ENCODE measurements at regions not wholly inside any gene's neighbourhood (a gene's known extent, or its start where the extent isn't known, plus 50 kb on each side); places are given as distances from the start of the nearest gene placed in this dataset.
"Not testable (repeated sequence)": the region's sequence is repeated elsewhere in the genome, so short reads cannot be mapped to it uniquely, and the experiment has no call there.

DNA sequence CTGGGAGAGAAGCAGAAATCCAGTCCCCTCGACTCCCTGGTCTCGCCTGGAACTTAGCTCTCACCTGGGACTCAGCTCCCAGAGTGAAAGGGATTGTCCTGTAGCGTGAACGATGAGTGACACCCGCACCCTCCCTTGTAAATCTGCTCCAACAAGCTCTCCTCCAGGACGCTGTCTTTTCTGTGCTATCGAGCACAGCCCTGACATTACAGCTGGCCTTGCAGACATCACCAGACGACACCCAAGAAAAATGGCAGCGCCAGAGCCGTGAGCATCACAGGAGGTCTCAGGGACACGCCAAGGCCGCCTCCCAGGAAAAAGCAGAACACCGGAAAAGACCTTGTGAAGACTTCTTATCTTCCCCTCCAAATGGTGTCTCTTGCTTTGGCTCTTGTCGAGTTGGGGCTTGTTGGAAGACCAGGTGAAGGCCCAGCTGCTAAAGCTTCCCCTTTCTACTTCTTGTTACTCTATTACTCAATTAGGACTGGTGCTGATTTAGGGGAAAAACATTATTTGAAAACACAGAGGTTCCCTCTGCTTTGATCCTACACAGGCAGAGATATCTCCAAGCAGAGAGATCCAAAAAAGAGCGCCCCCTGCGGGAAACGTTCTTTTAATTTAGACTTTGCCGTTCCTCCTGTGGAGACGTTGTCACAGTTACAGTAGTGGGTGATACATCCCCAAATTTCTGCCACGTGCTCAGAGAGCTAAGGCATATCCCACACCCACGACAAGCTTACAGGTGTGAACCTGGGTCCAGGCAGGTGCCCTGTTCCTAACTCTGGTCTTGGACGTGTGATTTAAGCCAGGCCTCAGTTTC lies 127.2 kb downstream of the ATP6V0E2 start:
- DNase-seq; H3K4me3 ChIP-seq; H3K27me3 ChIP-seq; H3K9me3 ChIP-seq; intact Hi-C loops (cut with DNase I; ENCODE audit: low total_unique reads); H3K4me1 ChIP-seq; H3K36me3 ChIP-seq; H3K27ac ChIP-seq: not testable (repeated sequence)
- 32 to 50% (median 47%) methylated on average over 14 to 21 of the region's 22 CpGs for WGBS, 5 donors

DNA sequence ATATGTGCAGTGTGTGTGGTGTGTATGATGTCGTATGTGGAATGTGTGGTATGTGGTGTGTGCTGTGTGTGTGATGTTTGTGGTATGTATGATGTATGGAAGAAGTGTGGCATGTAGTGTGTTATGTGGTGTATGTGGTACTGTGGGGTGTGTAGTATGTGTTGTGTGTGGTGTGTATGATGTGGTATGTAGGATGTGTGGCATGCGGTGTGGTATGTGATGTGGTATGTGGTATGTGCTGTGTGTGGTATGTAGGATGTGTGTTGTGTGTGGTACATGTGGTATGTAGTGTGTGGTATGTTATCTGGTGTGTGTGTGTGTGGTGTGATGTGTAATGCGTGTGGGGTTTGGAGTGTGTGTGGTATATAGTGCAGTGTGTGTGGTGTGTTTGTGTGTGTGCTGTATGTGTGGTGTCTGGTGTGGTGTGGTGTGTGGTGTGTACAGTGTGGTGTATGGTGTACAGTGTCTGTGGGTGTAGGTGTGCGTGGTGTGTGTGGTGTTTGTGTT lies 129.6 kb downstream of the ATP6V0E2 start:
- TF ChIP-seq EP300 (IDR thresholded peaks at IDR 0.05) (no peak), POLR2A (IDR thresholded peaks at IDR 0.05) (peak in 1 of 4 donors; percentile 35), POLR2AphosphoS5 (IDR thresholded peaks at IDR 0.05) (no peak)
- TF ChIP-seq, protein P1, sequence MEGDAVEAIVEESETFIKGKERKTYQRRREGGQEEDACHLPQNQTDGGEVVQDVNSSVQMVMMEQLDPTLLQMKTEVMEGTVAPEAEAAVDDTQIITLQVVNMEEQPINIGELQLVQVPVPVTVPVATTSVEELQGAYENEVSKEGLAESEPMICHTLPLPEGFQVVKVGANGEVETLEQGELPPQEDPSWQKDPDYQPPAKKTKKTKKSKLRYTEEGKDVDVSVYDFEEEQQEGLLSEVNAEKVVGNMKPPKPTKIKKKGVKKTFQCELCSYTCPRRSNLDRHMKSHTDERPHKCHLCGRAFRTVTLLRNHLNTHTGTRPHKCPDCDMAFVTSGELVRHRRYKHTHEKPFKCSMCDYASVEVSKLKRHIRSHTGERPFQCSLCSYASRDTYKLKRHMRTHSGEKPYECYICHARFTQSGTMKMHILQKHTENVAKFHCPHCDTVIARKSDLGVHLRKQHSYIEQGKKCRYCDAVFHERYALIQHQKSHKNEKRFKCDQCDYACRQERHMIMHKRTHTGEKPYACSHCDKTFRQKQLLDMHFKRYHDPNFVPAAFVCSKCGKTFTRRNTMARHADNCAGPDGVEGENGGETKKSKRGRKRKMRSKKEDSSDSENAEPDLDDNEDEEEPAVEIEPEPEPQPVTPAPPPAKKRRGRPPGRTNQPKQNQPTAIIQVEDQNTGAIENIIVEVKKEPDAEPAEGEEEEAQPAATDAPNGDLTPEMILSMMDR (IDR thresholded peaks at IDR 0.05) = no peak
- Histone ChIP-seq H3K27me3 (no peaks in the 10 kb centered on the region), H3K4me1 (peaks cover 0 to 3% (median 0%) of the 10 kb centered on the region in 4 donors), H3K36me3 (no peaks in the 10 kb centered on the region), H3K27ac (no peak overlapping the region), H3K4me3 (no peak overlapping the region), H3K9me3 (no peaks in the 10 kb centered on the region)
- intact Hi-C loops (cut with DNase I; ENCODE audit: low total_unique reads) = no loop called here
- 58 to 67% (median 66%) methylated on average over 4 of the region's 4 CpGs for whole genome bisulfite sequencing, 5 donors
- no peak for DNase-seq

DNA sequence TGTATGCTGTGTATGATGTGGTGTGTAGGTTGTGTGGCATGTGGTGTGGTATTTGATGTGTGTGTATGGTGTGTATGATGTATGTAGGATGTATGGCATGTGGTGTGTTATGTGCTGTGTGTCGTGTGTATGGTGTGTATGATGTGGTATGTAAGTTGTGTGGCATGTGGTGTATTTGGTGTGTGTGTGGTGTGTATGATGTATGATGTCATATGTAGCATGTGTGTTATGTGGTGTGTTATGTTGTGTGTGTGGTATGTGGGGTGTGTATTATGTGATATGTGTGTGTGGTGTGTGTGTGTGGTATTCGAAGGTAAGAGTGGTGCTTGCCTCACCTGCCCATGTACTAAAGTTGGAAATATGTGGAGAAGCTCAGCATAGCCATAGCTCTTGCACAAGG lies 130.2 kb downstream of the ATP6V0E2 start:
- intact Hi-C loops (cut with DNase I; ENCODE audit: low total_unique reads) = not testable (repeated sequence)

DNA sequence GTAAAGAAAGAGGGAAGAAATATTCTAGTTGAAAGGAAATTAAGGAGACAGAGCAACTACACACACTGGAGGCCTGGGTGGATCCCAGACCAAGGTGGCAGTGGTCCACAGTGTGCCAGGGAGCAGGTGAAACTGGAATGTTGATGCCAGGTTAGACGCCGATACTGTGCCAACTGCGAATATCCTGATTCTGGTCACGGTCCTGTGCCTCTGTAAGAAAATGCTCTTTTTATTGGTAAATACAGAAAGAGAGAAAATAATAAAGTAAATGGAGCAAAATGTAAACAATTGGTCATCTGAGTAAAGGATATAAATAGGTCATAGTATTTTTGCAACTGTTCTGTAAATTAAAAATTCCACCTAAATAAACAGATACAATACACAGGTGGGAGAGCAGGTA lies 131.1 kb downstream of the ATP6V0E2 start:
- DNase-seq; H3K36me3 ChIP-seq; H3K4me1 ChIP-seq; H3K27ac ChIP-seq; H3K9me3 ChIP-seq; intact Hi-C loops (cut with DNase I; ENCODE audit: low total_unique reads); H3K27me3 ChIP-seq; H3K4me3 ChIP-seq: not testable (repeated sequence)
- 84 to 97% (median 93%) methylated on average over 4 of the region's 4 CpGs for WGBS, 5 donors

More for the DNA sequence above, 130.2 kb downstream of the ATP6V0E2 start:
- H3K27me3 ChIP-seq, DNase-seq, H3K4me3 ChIP-seq, H3K27ac ChIP-seq, H3K36me3 ChIP-seq, H3K9me3 ChIP-seq, H3K4me1 ChIP-seq: not testable (repeated sequence)
- 84 to 98% (median 93%) methylated on average over 2 of the region's 2 CpGs for WGBS, 5 donors

DNA sequence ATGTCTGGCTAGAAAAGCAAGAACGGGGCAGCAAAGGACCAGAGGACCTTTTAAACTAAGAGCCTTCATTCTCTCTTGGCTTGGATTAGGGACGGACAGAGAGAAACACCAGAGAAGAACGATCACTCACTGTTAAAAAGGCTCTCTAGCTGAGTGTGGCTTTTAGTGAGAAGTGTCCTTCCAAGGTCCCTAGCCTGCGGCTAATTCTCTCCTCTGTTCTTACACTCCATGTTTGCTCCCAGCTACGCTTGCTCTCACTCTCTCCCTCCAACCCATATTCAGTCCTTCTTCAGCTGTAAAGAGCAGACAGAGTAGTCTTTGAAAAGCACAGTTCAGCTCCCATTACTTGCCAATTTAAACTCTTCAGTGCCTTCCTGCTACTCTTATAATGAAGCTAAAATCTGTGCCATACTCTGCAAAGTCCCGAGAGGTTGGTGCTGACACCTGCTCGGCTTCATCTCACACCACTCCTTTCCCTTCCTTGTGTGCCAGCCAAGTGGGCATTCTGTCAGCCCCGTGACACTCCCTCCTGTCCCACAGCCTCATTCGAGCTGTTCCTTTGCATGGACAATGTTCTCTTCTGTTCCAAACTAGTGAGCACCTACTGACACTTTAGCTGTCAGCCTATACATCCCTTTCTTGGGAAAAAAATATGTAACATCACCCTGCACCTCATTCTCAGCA lies 136.0 kb downstream of the ATP6V0E2 start:
- DNase-seq; intact Hi-C loops (cut with DNase I; ENCODE audit: low total_unique reads); H3K4me1 ChIP-seq; H3K27ac ChIP-seq; H3K36me3 ChIP-seq; H3K4me3 ChIP-seq; H3K9me3 ChIP-seq: not testable (repeated sequence)
- 67 to 89% (median 78%) methylated on average over 4 to 7 of the region's 9 CpGs for WGBS, 5 donors
- H3K27me3 ChIP-seq = peaks cover 0 to 18% (median 0%) of the 10 kb centered on the region in 3 donors

DNA sequence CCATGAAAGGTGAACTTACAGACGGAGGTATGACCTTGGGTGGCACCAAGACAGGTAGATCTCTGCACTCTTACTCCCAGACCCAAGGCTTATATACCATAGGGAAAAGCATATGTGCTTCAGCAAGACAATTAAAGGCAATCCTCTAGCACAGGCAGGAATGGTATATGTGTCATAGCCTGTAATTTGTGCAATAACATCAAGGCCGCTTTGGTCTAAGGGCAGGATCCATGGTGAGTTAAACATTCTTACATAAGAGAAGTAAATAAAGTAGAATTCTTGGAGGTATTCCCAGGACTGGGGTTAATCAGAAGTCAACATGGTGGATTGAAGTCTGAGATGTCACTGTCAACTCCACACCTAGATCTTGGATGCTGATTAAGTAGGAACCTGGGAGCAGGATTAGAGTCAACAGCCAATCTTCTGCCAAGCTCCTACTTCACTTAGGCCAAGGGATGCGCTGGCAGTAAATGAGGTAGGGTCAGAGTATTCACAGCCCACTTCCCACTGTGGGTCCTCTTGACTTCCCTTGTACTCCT lies 143.0 kb downstream of the ATP6V0E2 start:
- DNase-seq; H3K4me1 ChIP-seq; intact Hi-C loops (cut with DNase I; ENCODE audit: low total_unique reads); H3K4me3 ChIP-seq; H3K36me3 ChIP-seq; H3K9me3 ChIP-seq; H3K27ac ChIP-seq: not testable (repeated sequence)
- H3K27me3 ChIP-seq = peaks cover 0 to 36% (median 0%) of the 10 kb centered on the region in 3 donors
- 55 to 73% (median 70%) methylated on average over 3 of the region's 3 CpGs for WGBS, 5 donors

DNA sequence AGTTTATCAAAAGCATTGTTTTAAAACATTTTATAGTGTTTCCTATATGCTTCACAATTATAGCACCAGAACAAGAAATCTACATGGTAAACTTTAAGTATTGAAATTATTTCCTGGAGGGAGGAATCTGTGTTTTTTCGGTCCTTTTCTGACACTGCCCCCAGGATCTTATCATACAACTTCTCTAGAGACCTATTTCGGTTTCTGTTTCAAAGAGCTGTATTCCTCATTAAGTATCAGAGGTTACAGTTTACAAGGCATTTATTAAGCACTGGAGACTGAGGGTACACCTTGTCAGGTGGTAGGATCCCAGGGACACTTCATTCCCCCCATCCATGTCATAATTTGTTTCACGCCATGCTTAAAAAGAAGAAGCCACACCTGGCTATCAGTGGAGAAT lies 146.4 kb downstream of the ATP6V0E2 start:
- peaks cover 0 to 26% (median 0%) of the 10 kb centered on the region in 3 donors for H3K27me3 ChIP-seq
- H3K9me3 ChIP-seq; H3K4me1 ChIP-seq; DNase-seq; H3K36me3 ChIP-seq; H3K4me3 ChIP-seq; H3K27ac ChIP-seq; intact Hi-C loops (cut with DNase I; ENCODE audit: low total_unique reads): not testable (repeated sequence)
- WGBS, 5 donors = 43 to 74% (median 48%) methylated on average over 3 of the region's 3 CpGs

DNA sequence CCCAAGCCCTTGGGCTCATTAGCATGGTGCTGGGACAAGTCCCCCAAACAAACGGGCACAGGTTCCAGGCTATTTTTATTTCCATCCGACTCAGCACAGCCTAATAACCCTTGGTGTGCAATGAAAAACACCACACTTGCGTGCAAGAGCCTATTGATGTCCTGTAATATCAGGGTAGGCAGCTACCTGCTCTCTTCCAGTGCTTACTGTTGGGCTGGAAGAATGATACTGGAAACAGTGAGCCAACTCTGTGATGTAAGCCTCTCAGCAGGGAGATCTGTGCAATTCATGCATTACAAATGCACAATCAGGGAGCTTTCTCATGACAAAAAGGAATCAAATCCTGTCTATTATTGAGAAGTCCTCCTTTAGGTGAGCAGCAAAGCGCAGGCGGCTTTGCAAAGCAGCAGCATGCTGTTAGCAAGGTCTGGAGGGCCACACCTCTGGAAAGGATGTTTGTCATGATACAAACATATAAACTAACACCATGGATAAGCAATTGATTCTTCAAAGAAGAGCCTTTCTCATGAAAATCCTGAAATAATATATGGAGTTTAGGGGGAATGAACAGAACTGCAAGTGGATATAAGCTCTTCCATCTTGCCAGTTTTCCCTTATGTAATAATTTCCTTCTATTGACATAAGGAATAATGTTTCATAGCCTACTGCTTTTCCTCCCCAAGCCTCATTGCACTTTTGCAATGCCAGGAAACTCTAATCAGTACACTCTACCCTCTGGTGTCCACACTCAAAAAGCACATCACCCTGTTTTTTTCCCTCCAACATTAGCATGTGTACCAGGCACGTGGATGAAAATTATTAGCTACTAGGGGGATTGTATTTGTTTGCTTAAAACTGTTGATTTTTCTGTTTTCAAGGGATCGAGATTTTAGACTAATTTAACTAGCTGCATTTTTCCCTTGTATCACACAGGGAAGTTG lies 151.1 kb downstream of the ATP6V0E2 start:
- intact Hi-C loops (cut with DNase I; ENCODE audit: low total_unique reads); H3K36me3 ChIP-seq; H3K27me3 ChIP-seq; DNase-seq; H3K27ac ChIP-seq; H3K4me1 ChIP-seq; H3K4me3 ChIP-seq; H3K9me3 ChIP-seq: not testable (repeated sequence)
- 74 to 90% (median 78%) methylated on average over 4 to 7 of the region's 7 CpGs for WGBS, 5 donors

DNA sequence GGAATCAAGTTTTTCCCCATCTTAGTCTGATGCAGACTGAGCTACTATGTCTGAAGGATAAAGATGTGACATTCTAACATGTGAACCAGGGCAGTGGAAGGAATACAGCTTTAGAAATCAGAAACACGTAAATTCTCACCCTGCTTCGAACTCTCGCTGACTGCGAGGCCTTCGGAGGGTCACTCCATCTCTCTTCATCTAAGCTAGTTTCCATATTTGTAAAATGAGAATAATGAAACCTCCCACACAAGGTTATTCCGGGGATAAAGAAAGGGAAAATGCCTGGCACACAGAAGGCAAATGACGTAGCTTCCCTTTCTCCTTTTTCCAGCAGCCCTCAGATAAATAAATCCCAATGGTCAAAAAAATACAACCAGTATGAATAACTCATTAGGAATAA lies 152.0 kb downstream of the ATP6V0E2 start:
- H3K36me3 ChIP-seq; H3K27ac ChIP-seq; DNase-seq; intact Hi-C loops (cut with DNase I; ENCODE audit: low total_unique reads); H3K9me3 ChIP-seq; H3K27me3 ChIP-seq; H3K4me3 ChIP-seq; H3K4me1 ChIP-seq: not testable (repeated sequence)
- 86 to 94% (median 92%) methylated on average over 7 of the region's 7 CpGs for WGBS, 5 donors

All from stomach (tissue), 8 donors.